Keratinocyte (primary cell): ENCODE measurements at regions not wholly inside any gene's neighbourhood (a gene's known extent, or its start where the extent isn't known, plus 50 kb on each side); places are given as distances from the start of the nearest gene placed in this dataset.

Source experiments
- DNase-seq: peaks from one replicate; pipeline ENCODE4 v3.0.0-alpha.2; 2011; ENCODE audit warnings: low read depth, missing footprints, low spot score
- FAIRE-seq: peaks from 2 replicates; lab custom pipeline; 2011; peaks lifted over from hg19 to GRCh38; lab: Jason Lieb, UNC
- H2AFZ ChIP-seq: 2 replicates; pipeline ENCODE4 v1.6.0; 2012; ENCODE audit warnings: low read length, control low read depth, inconsistent platforms; ENCODE audit not compliant: control insufficient read depth
- H3K27ac ChIP-seq: 2 replicates; pipeline ENCODE4 v1.5.1; 2011; ENCODE audit warnings: low read length; ENCODE audit not compliant: control insufficient read depth, insufficient read depth
- H3K27me3 ChIP-seq: 3 replicates; pipeline ENCODE4 v1.6.0; 2011; ENCODE audit warnings: low read length; ENCODE audit not compliant: control insufficient read depth, insufficient read depth; ENCODE audit errors: extremely low read depth
- H3K36me3 ChIP-seq, 2 experiments: 2 replicates in 1 of 2; 3 replicates in 1 of 2; pipeline ENCODE4 v1.5.1; 2011; ENCODE audit warnings: low read length in 2 of 2, mild to moderate bottlenecking in 1 of 2; ENCODE audit not compliant: control insufficient read depth in 2 of 2, insufficient read depth in 2 of 2; ENCODE audit errors: extremely low read depth in 1 of 2
- H3K4me1 ChIP-seq: 3 replicates; pipeline ENCODE4 v1.5.1; 2011; ENCODE audit warnings: low read length; ENCODE audit not compliant: control insufficient read depth, insufficient read depth; ENCODE audit errors: extremely low read depth
- H3K4me2 ChIP-seq: 3 replicates; pipeline ENCODE4 v1.6.0; 2011; ENCODE audit warnings: low read depth, low read length; ENCODE audit not compliant: control insufficient read depth, insufficient read depth; ENCODE audit errors: extremely low read depth
- H3K4me3 ChIP-seq, 3 experiments: fragments of 200-600 bp in 1 of 3; sonication (generic) in 1 of 3; 2 replicates in 2 of 3; 3 replicates in 1 of 3; pipeline ENCODE4 v1.5.1; 2011 to 2016; ENCODE audit warnings: low read length in 3 of 3, mild to moderate bottlenecking in 3 of 3, control low read depth in 2 of 3, inconsistent platforms in 1 of 3, low read depth in 1 of 3, mixed read lengths in 1 of 3, mixed run types in 1 of 3, moderate library complexity in 1 of 3; ENCODE audit not compliant: control insufficient read depth in 2 of 3, insufficient read depth in 2 of 3; ENCODE audit errors: extremely low read depth in 1 of 3
- H3K79me2 ChIP-seq: 2 replicates; pipeline ENCODE4 v1.6.0; 2012; ENCODE audit warnings: low read length; ENCODE audit not compliant: control insufficient read depth, insufficient read depth
- H3K9ac ChIP-seq: 3 replicates; pipeline ENCODE4 v1.6.0; 2011; ENCODE audit warnings: low read length; ENCODE audit not compliant: control insufficient read depth, insufficient read depth; ENCODE audit errors: extremely low read depth
- H3K9me1 ChIP-seq: 3 replicates; pipeline ENCODE4 v1.6.0; 2011; ENCODE audit warnings: low read length; ENCODE audit not compliant: control insufficient read depth, insufficient read depth; ENCODE audit errors: extremely low read depth
- H3K9me3 ChIP-seq: 2 replicates; pipeline ENCODE4 v1.5.1; 2012; ENCODE audit warnings: low read depth, low read length; ENCODE audit not compliant: control insufficient read depth
- H4K20me1 ChIP-seq: 3 replicates; pipeline ENCODE4 v1.6.0; 2011; ENCODE audit warnings: low read length; ENCODE audit not compliant: control insufficient read depth, insufficient read depth; ENCODE audit errors: extremely low read depth
- EZH2 ChIP-seq: IDR thresholded peaks from one replicate; pipeline ENCODE4 v1.6.1; 2012; ENCODE audit warnings: inconsistent platforms, mild to moderate bottlenecking, low read length, moderate library complexity
- dilution Hi-C: fragments of 300-500 bp; cut with MboI; formaldehyde crosslinking; loops from one replicate; pipeline ENCODE4 v1.7.0; 2020; ENCODE audit warnings: low sequenced_read_pairs; ENCODE audit not compliant: extremely low pct_ligation_motif_present
- TF ChIP-seq, protein P1 (sequence below), 3 experiments: IDR thresholded peaks in 1 of 3; conservative IDR thresholded peaks in 1 of 3; optimal IDR thresholded peaks in 1 of 3; 2 replicates in 2 of 3; 3 replicates in 1 of 3; pipeline versions ENCODE3 to v1.5.1; 2011; ENCODE audit warnings: low read length in 3 of 3, mild to moderate bottlenecking in 3 of 3, moderate library complexity in 2 of 3, control low read depth in 1 of 3, inconsistent platforms in 1 of 3; ENCODE audit not compliant: insufficient read depth in 2 of 3; ENCODE audit errors: extremely low read depth in 1 of 3

GRCh38 chr1:245014247-245015029, 140.3 kb upstream of the KIF26B start:
- no peak for FAIRE-seq
- dilution Hi-C loops = no loop called here
- H4K20me1 ChIP-seq = no peaks in the 10 kb centered on the region
- H3K9me1 ChIP-seq = no peaks in the 10 kb centered on the region
- no peak overlapping the region for H3K27ac ChIP-seq
- H2AFZ ChIP-seq = no peak overlapping the region
- H3K9ac ChIP-seq = no peak overlapping the region
- no peak overlapping the region for H3K4me3 ChIP-seq
- H3K79me2 ChIP-seq = no peaks in the 10 kb centered on the region
- H3K27me3 ChIP-seq = no peaks in the 10 kb centered on the region
- H3K9me3 ChIP-seq = no peaks in the 10 kb centered on the region
- H3K4me2 ChIP-seq = no peak overlapping the region
- TF ChIP-seq EZH2 = no peak
- TF ChIP-seq, protein P1, sequence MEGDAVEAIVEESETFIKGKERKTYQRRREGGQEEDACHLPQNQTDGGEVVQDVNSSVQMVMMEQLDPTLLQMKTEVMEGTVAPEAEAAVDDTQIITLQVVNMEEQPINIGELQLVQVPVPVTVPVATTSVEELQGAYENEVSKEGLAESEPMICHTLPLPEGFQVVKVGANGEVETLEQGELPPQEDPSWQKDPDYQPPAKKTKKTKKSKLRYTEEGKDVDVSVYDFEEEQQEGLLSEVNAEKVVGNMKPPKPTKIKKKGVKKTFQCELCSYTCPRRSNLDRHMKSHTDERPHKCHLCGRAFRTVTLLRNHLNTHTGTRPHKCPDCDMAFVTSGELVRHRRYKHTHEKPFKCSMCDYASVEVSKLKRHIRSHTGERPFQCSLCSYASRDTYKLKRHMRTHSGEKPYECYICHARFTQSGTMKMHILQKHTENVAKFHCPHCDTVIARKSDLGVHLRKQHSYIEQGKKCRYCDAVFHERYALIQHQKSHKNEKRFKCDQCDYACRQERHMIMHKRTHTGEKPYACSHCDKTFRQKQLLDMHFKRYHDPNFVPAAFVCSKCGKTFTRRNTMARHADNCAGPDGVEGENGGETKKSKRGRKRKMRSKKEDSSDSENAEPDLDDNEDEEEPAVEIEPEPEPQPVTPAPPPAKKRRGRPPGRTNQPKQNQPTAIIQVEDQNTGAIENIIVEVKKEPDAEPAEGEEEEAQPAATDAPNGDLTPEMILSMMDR (optimal IDR thresholded peaks at IDR 0.05 in 1 of 3, IDR thresholded peaks at IDR 0.05 in 1 of 3, conservative IDR thresholded peaks at IDR 0.05 in 1 of 3; ENCODE audit: extremely low read depth in 1 of 3, insufficient read depth in 2 of 3, low read length in 3 of 3) = no peak
- no peaks in the 10 kb centered on the region for H3K36me3 ChIP-seq
- no peaks in the 10 kb centered on the region for H3K4me1 ChIP-seq
- DNase-seq = no peak

- H3K4me2 ChIP-seq = no peak overlapping the region
- H3K36me3 ChIP-seq = no peaks in the 10 kb centered on the region
- no peak overlapping the region for H3K27ac ChIP-seq
- no peak overlapping the region for H2AFZ ChIP-seq
- DNase-seq (no peak), FAIRE-seq (no peak)
- H3K27me3 ChIP-seq = no peaks in the 10 kb centered on the region
- H3K79me2 ChIP-seq = no peaks in the 10 kb centered on the region
- H3K4me1 ChIP-seq = no peaks in the 10 kb centered on the region
- H3K9me1 ChIP-seq = no peaks in the 10 kb centered on the region
- no peaks in the 10 kb centered on the region for H4K20me1 ChIP-seq
- no peak overlapping the region for H3K9ac ChIP-seq
- dilution Hi-C loops = no loop called here
- TF ChIP-seq, protein P1 (optimal IDR thresholded peaks at IDR 0.05 in 1 of 3, IDR thresholded peaks at IDR 0.05 in 1 of 3, conservative IDR thresholded peaks at IDR 0.05 in 1 of 3; ENCODE audit: extremely low read depth in 1 of 3, insufficient read depth in 2 of 3, low read length in 3 of 3) = no peak
- H3K4me3 ChIP-seq = no peak overlapping the region
- H3K9me3 ChIP-seq = no peaks in the 10 kb centered on the region
Measured at GRCh38 chr1:245010018-245010614, 144.7 kb upstream of the KIF26B start.
